Inflammatory macrophage treated with lipopolysaccharide for 1 hour (primary cell): ENCODE measurements at regions not wholly inside any gene's neighbourhood (a gene's known extent, or its start where the extent isn't known, plus 50 kb on each side); places are given as distances from the start of the nearest gene placed in this dataset.
"Not testable (repeated sequence)": the region's sequence is repeated elsewhere in the genome, so short reads cannot be mapped to it uniquely, and the experiment has no call there.

Experiments used
- DNase-seq, 2 donors: peaks; one replicate each; pipeline ENCODE4 v3.0.0-alpha.2; 2020 to 2022

DNA sequence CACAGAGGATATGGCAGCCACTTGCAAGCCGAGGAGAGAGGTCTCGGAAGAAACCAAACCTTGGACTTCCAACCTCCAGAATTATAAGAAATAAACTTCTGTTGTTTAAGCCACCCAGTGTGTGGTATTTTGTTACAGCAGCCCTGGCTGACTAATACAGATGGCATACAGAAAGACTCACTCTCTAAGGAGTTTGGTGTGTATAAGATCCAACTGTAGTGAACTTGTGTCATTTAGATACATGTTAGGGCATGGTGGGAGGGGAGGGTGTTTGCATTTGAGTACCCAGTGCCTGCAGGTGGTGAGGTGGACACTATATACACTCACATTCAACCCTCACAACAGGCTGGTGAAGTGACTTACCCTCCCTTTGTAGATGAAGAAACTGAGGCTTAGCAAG lies 233.2 kb upstream of the KLF3 start:
- DNase-seq: no peak

DNA sequence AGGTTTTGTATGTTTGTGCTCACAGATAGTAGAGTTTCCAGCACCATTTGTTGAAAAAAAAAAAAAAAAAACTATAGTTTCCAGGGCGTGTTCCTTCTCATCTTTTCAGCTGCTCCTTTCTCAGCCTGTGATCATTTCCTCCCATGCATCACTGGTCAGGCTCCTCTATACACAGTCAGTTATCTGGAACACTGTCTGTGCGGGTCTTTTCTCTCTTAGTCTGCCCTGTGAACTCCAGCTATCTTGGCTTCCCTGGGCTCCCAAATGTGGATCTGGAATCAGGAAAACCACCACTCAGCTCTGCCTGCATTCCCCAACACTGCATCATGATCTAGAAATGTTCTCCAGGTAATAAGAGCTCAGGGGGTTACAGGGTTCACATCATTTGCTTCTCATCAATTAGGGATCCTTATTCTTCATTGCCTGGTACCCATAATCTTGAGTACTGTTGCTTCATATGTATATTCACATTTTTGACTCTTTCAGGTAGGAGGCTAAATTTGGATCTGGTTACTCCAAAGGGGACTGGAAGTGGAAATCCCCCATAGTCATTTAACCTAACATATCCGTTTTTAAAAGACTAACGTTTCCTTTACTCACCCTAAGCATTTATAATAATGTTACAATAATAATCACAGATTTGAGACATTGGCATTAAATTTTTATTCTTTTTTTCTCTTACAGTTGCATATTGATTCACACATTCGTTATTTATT lies 221.8 kb upstream of the KLF3 start:
- no peak for DNase-seq

DNA sequence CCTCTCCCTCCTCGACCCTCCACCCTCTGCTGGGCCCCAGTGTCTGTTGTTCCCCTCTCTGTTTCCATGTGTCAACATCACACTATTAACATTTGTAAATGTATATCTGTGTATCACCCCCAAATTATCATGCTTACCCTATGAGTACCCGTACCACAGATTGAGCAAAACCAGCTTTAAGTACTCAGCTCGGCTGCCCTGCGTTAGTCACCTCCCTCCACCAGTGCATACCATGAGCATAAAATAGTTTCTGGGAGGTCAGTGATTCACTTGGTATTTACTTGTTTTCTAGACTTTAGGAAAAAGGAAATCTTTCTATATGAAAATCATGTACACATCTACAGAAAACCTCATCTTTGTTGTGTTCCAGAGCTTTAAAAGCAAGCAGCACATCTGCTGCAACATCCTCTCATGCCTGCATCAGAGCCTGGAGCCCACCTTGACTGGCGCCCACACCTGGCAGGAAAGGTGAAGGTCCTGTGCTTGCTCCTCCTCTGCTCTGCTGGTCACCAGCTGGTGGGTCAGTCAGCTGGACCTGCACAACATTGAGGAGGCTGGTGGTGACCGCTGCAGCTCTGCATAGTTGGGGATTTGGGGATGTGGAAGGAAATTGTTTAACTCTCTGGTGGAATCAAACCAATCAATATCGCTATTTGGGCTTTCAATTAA lies 214.4 kb upstream of the KLF3 start:
- no peak for DNase-seq

- no peak for DNase-seq
Observed at GRCh38 chr4:38452009-38452408, 212.0 kb upstream of the KLF3 start.

DNA sequence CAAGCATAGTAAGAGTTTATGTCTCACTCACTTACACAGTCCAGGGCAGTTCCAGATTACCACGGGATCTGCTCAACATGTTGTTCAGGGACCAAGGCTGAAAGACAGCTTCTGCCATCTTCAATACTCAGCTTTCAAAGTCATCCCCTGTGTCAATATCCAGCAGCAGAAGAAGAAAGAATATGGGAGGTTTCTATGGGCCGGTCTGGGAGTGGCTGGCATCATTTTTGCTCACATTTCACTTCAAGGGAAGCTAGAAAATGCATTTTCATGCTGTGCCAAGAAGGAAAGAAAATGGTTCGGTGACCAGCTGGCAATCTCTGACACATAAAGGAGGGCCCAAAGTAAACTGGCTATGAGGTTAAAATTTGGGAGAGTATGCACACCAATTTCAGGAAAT lies 211.5 kb upstream of the KLF3 start:
- DNase-seq: no peak

DNA sequence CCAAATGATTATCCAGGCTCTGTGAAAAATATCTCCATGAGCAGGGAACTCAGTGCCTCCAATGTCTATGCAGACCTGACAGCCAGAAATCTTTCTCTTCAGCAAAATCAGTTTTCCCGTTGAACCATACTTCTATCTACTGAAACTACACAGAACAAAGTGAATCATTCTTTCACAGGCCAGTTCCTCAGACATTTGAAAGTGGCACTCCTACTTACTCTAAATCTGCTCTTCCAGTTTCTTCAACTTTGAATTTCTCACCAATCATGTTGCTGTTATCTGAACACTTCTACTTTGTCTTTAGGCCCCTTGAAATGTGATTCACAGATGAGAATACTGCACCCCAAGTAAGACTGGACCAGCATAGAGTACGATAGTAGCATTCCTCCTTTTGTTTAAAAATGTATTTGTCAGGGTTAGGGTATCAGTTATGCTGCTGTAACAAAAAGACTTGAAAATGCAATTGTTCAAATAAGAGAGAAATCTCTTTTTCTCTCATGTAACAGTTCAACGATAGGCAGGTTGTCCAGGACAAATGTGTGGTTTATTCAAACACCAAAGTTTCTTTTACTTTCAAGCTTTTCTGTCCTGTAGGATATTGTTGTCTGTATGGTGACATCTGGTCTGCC lies 210.6 kb upstream of the KLF3 start:
- DNase-seq: no peak

DNA sequence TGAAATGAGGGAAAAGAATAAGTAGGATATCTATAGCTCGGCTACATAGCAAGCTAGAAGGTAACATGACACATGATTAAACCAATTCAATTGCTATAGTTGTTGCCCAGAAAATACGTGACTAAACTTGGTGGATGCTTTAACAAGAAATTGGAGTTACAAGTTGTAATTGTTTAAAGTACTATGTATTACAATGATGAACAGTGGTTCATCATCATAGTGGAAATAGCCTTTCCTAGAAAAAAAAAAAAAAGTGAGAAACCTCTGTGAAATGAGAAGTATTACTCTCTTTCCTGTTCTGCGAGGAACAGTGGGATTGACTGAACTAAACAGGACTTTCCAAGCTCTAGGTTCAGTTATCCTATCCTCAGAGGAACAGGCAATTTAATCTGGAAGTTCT lies 209.7 kb upstream of the KLF3 start:
- no peak for DNase-seq

DNA sequence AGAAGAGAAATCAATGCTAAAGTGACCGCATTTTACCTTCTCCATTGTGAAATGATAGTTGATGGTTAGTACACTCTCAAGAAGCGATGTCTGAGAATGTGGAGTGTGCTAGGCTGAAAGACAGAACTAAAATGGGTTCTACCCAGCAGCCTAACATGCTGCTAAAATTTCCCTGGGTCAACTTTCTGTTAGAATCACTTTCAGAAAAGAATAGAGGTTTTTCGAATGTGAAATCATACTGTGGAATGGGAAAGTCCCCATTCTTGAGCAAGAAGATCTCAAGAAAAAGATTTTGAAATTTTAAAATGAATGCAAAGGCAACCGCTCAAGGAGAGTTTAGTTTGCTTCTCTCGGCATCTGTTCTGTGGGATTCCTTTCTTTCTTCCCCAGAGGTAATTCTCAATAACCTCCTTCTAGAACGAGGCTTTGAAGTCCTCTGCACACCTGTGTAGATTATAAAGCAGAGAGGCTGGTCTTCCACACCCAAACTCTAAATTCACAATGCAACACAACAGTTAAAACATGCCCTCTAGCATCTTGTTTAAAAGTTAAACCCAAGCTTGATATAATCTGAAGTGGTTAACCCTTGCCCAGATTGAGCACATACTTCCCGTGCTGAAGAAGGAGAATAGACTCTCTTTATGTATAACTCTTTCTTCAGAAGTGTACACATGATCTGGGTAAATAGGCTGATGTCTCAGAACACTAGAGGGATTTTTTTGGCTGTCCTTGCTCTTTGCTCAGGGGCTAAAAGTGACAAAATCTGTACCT lies 208.7 kb upstream of the KLF3 start:
- DNase-seq: peak; percentile 70 to 74

DNA sequence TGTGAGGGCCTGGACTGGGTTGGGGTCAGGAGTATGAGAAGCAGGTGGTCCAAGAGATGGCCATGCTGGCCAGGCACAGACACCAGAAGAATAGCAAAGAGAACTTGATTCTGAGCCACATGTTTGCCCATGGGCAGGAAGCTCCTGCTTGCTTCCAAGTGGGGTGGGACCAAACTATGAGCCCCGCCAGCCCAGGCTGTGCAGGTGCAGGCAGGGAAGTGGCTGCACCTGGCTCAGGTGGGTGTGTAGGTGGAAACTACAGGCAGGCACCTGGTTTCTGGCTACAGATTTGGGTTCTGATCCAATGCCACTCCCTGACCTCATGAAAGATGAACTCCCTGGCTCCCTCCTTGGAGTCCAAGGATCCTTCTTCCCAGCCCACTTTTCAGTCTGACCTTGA lies 207.9 kb upstream of the KLF3 start:
- DNase-seq: no peak

- no peak for DNase-seq
Observed at GRCh38 chr4:38461342-38461741, 202.7 kb upstream of the KLF3 start.

GRCh38 chr4:38462367-38463055 lies 201.5 kb upstream of the KLF3 start:
- DNase-seq: no peak

GRCh38 chr4:38463268-38463958 lies 200.6 kb upstream of the KLF3 start:
- no peak for DNase-seq

DNA sequence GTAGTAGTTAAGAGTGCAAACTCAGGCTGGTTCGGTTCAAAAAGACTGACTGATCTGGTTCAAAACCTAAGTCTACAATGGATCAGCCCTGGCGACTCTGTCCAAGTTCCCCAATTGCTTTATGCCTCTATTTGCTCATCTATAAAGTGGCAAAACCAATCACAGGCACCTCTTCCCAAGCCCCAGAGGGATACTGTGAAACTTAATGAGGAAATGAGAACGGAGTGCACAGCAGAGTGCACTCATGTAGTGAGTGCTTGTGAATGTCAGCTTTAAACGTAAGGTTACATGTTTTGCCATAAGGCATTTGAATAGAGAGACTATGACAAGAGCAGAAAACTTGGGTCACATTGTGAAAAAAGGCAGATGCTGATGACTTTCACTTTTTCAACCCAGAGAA lies 199.7 kb upstream of the KLF3 start:
- DNase-seq: no peak

- no peak for DNase-seq
Observed at GRCh38 chr4:38466401-38466800, 197.6 kb upstream of the KLF3 start.

DNA sequence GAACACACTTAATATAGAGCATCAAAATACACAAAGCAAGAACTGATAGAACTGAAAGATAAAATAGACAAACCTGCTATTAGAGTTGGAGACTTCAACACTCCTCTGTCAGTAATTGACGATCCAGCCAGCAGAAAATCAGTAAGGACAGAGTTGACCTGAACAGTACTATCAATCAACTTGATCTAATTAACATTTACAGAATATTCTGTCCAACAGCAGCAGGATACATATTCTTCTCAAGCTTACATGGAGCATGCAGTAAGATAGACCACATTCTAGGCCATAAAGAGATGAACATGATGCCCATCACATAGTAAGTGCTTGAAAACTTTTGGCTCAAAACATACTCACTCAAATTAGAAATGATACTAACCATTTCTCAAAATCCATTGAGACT lies 196.7 kb upstream of the KLF3 start:
- DNase-seq: no peak

DNA sequence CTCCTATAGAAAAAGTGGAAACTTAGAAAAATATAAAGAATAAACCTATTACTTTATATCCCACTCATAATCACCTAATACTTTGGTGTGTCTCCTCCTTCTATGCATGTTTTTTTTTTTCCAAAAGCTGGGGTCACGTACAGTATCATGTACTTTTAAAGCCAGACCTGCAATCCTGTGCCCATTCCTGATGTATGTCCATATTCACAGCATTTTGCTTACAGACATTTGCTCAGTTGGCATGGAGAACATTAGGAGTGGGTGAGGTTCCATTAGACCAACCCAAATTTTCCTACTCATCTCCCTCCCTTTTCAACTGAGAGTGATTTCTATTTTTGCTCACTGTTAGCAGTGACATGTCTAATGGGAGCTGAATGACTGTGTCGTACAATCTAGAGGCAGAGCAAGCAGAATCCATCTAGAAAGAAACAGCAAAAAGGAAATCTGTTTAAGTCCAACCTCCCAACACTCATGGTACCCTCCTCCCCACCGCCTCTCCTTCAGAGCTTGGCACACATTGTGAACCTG lies 195.6 kb upstream of the KLF3 start:
- DNase-seq: no peak

DNA sequence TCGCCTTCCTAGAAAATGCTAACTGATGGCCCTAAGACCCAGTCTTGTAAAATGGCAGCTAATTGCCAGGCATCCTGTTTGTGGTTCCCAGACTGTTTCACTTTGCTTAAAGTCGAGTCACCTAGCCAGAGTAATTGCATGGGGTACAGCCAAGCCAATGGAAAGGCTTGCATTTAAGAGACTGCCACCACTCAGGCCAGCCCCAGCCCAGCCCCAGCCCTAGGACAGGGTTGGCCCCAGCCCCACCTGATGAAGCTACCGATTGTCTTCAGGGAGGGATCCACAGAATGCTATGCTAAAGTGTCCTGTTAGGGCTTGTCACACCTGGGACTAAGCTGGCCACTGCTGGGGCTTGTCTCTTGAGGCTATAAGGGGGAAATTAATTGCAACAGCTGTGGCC lies 194.6 kb upstream of the KLF3 start:
- no peak for DNase-seq

DNA sequence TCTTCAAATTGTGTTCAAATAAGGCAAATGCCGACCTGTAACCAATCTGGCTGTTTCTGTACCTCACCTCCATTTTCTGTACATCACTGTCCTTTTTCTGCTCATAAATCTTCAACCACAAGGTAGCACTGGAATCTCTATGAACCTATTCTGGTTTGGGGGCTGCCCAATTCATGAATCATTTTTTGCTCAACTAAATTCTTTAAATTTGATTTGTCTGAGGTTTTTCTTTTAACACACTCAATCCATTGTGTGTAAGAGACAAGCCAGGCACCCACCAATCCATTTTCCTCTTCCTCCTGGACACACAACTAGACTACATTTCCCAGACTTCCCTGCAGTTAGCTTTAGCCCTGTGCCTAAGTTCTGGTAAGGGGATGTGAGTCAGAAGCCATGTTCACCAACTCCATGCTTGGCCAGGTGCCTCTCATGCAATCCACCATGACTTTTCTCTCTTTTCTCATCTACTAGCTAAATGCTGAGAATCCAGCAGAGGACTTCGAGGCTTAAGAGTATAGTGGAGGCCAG lies 193.2 kb upstream of the KLF3 start:
- DNase-seq: no peak

GRCh38 chr4:38482696-38483095 lies 181.3 kb upstream of the KLF3 start:
- no peak for DNase-seq

- DNase-seq: not testable (repeated sequence)
Observed at GRCh38 chr4:38483628-38484027, 180.4 kb upstream of the KLF3 start.

GRCh38 chr4:38489011-38489861 lies 174.8 kb upstream of the KLF3 start:
- DNase-seq: no peak
